ENCODE measurements at regions not wholly inside any gene's neighbourhood (a gene's known extent, or its start where the extent isn't known, plus 50 kb on each side); places are given as distances from the start of the nearest gene placed in this dataset.
"Not testable (repeated sequence)": the region's sequence is repeated elsewhere in the genome, so short reads cannot be mapped to it uniquely, and the experiment has no call there.

GRCh38 chr2:87515226-87515625 is 232.7 kb upstream of the PLGLB2 start:
- DNase-seq (ENCODE audit: low read depth): not testable (repeated sequence)

- DNase-seq (ENCODE audit: low read depth): not testable (repeated sequence)
These were observed 232.0 kb upstream of the PLGLB2 start for GRCh38 chr2:87515875-87516274.

- not testable (repeated sequence) for DNase-seq (ENCODE audit: low read depth)
These were observed 231.4 kb upstream of the PLGLB2 start for GRCh38 chr2:87516369-87516967.

GRCh38 chr2:87517438-87517837 is 230.4 kb upstream of the PLGLB2 start:
- DNase-seq (ENCODE audit: low read depth): not testable (repeated sequence)

- DNase-seq (ENCODE audit: low read depth): not testable (repeated sequence)
These were observed 229.8 kb upstream of the PLGLB2 start for GRCh38 chr2:87518066-87518465.

- DNase-seq (ENCODE audit: low read depth): not testable (repeated sequence)
These were observed 229.3 kb upstream of the PLGLB2 start for GRCh38 chr2:87518547-87518946.

- DNase-seq (ENCODE audit: low read depth): not testable (repeated sequence)
These were observed 228.5 kb upstream of the PLGLB2 start for GRCh38 chr2:87519158-87520011.

GRCh38 chr2:87521057-87521456 is 226.8 kb upstream of the PLGLB2 start:
- not testable (repeated sequence) for DNase-seq (ENCODE audit: low read depth)

GRCh38 chr2:87521489-87521888 is 226.4 kb upstream of the PLGLB2 start:
- DNase-seq (ENCODE audit: low read depth): not testable (repeated sequence)

- DNase-seq (ENCODE audit: low read depth): not testable (repeated sequence)
These were observed 223.2 kb upstream of the PLGLB2 start for GRCh38 chr2:87524619-87525188.

- DNase-seq (ENCODE audit: low read depth): not testable (repeated sequence)
These were observed 222.3 kb upstream of the PLGLB2 start for GRCh38 chr2:87525497-87525991.

GRCh38 chr2:87526258-87526657 is 221.6 kb upstream of the PLGLB2 start:
- not testable (repeated sequence) for DNase-seq (ENCODE audit: low read depth)

- DNase-seq (ENCODE audit: low read depth): not testable (repeated sequence)
These were observed 215.7 kb upstream of the PLGLB2 start for GRCh38 chr2:87531968-87532715.

GRCh38 chr2:87533390-87534272 is 214.3 kb upstream of the PLGLB2 start:
- not testable (repeated sequence) for DNase-seq (ENCODE audit: low read depth)

- not testable (repeated sequence) for DNase-seq (ENCODE audit: low read depth)
These were observed 213.5 kb upstream of the PLGLB2 start for GRCh38 chr2:87534273-87534889.

- not testable (repeated sequence) for DNase-seq (ENCODE audit: low read depth)
These were observed 211.5 kb upstream of the PLGLB2 start for GRCh38 chr2:87536427-87536826.

GRCh38 chr2:87537251-87537671 is 210.6 kb upstream of the PLGLB2 start:
- DNase-seq (ENCODE audit: low read depth): not testable (repeated sequence)

GRCh38 chr2:87538268-87538667 is 209.6 kb upstream of the PLGLB2 start:
- DNase-seq (ENCODE audit: low read depth): not testable (repeated sequence)

GRCh38 chr2:87539151-87539943 is 208.5 kb upstream of the PLGLB2 start:
- DNase-seq (ENCODE audit: low read depth): not testable (repeated sequence)
